Caco-2 (cell line): ENCODE measurements at regions not wholly inside any gene's neighbourhood (a gene's known extent, or its start where the extent isn't known, plus 50 kb on each side); places are given as distances from the start of the nearest gene placed in this dataset.
"Not testable (repeated sequence)": the region's sequence is repeated elsewhere in the genome, so short reads cannot be mapped to it uniquely, and the experiment has no call there.

ENCODE experiments used
- BruUV-seq: library from RNA; stranded (reverse); fragments of 400-500 nt; replicated peaks from 2 replicates; lab custom pipeline; 2021; lab: Mats Ljungman, UMichigan
- CTCF ChIA-PET: fragments of 300-600 bp; sonication (Branson Sonifier 250); formaldehyde crosslinking; loops from one replicate; lab custom pipeline; 2022; ENCODE audit warnings: antibody characterized with exemption; lab: Charles Lee
- POLR2A ChIA-PET: fragments of 300-600 bp; sonication (Branson Sonifier 250); formaldehyde crosslinking; loops from one replicate; lab custom pipeline; 2022; ENCODE audit warnings: antibody characterized with exemption; lab: Charles Lee
- DNase-seq, 2 experiments: peaks; one replicate each; pipeline versions ENCODE4 v3.0.0 to v3.0.0-alpha.2; 2020 to 2022
- H3K27me3 ChIP-seq: replicated peaks from 2 replicates; pipeline ENCODE4 v1.6.0; 2011; ENCODE audit warnings: low read length; ENCODE audit not compliant: control insufficient read depth, insufficient read depth
- H3K36me3 ChIP-seq: 2 replicates; pipeline ENCODE4 v1.5.1; 2011; ENCODE audit warnings: low read length; ENCODE audit not compliant: control insufficient read depth, insufficient read depth
- H3K4me1 ChIP-seq: fragments of 250-450 bp; sonication (Bioruptor Pico); 2 replicates; pipeline ENCODE4 v1.5.1; 2020; ENCODE audit warnings: mild to moderate bottlenecking
- H3K4me3 ChIP-seq: 2 replicates; pipeline ENCODE4 v1.5.1; 2011; ENCODE audit warnings: low read depth, mild to moderate bottlenecking, control low read depth, low read length
- H3K9me3 ChIP-seq: fragments of 250-450 bp; sonication (Bioruptor Pico); 2 replicates; pipeline ENCODE4 v1.5.1; 2020; ENCODE audit warnings: mild to moderate bottlenecking, moderate library complexity
- H3K27ac Mint-ChIP-seq: one replicate; pipeline ENCODE4 v1.8.0; 2022; ENCODE audit warnings: mixed read lengths; ENCODE audit not compliant: unreplicated experiment
- H3K27me3 Mint-ChIP-seq: one replicate; pipeline ENCODE4 v1.8.0; 2022; ENCODE audit warnings: mixed read lengths; ENCODE audit not compliant: insufficient read depth, unreplicated experiment
- H3K36me3 Mint-ChIP-seq: one replicate; pipeline ENCODE4 v1.8.0; 2022; ENCODE audit warnings: mild to moderate bottlenecking, mixed read lengths; ENCODE audit not compliant: insufficient read depth, unreplicated experiment
- H3K4me1 Mint-ChIP-seq: one replicate; pipeline ENCODE4 v1.8.0; 2022; ENCODE audit warnings: low read depth, mixed read lengths; ENCODE audit not compliant: unreplicated experiment
- H3K4me3 Mint-ChIP-seq: one replicate; pipeline ENCODE4 v1.8.0; 2022; ENCODE audit warnings: mild to moderate bottlenecking, moderate library complexity, mixed read lengths; ENCODE audit not compliant: unreplicated experiment
- H3K9me3 Mint-ChIP-seq: one replicate; pipeline ENCODE4 v1.8.0; 2022; ENCODE audit warnings: mixed read lengths; ENCODE audit not compliant: unreplicated experiment
- intact Hi-C: fragments of 100-400 bp; cut with micrococcal nuclease; formaldehyde crosslinking; loops from one replicate; pipeline ENCODE4 v1.10.0; 2022; ENCODE audit not compliant: unreplicated experiment

GRCh38 chr10:27291253-27291895, 50.8 kb upstream of the ACBD5 start:
- POLR2A ChIA-PET, H3K27me3 ChIP-seq, H3K4me3 ChIP-seq, H3K36me3 ChIP-seq, H3K4me1 ChIP-seq, H3K9me3 ChIP-seq, H3K27me3 Mint-ChIP-seq, H3K36me3 Mint-ChIP-seq, intact Hi-C loops, H3K9me3 Mint-ChIP-seq, BruUV-seq, H3K4me3 Mint-ChIP-seq, CTCF ChIA-PET, H3K4me1 Mint-ChIP-seq, H3K27ac Mint-ChIP-seq, DNase-seq: not testable (repeated sequence)
